ENCODE measurements at regions not wholly inside any gene's neighbourhood (a gene's known extent, or its start where the extent isn't known, plus 50 kb on each side); places are given as distances from the start of the nearest gene placed in this dataset.

GRCh38 chr1:94693435-94693834, 126.7 kb upstream of the SLC44A3 start:
- no peak overlapping the region for H3K27ac ChIP-seq (ENCODE audit: low read depth, low read length)
- no peaks in the 10 kb centered on the region for H3K9me3 ChIP-seq (ENCODE audit: low read length)
- Mint-ChIP-seq H3K36me3 (no peaks in the 10 kb centered on the region), H3K9me3 (peaks cover 0 to 2% (median 0%) of the 10 kb centered on the region in 5 donors), H3K4me3 (no peak overlapping the region), H3K27ac (no peak overlapping the region), H3K4me1 (peaks cover 0 to 4% (median 2%) of the 10 kb centered on the region in 3 donors), H3K27me3 (peaks cover 10 to 22% of the 10 kb centered on the region in 2 donors)
- no peak for DNase-seq
- H3K4me3 ChIP-seq (ENCODE audit: low read length) = no peak overlapping the region
- no peaks in the 10 kb centered on the region for H3K36me3 ChIP-seq (ENCODE audit: insufficient read depth, low read length)
- POLR2A ChIA-PET = no interaction called here
- CTCF ChIA-PET = no interaction called here
- H3K27me3 ChIP-seq (ENCODE audit: insufficient read depth, low read length, poor library complexity, severe bottlenecking) = no peaks in the 10 kb centered on the region
- H3K4me1 ChIP-seq (ENCODE audit: insufficient read depth, low read length) = no peaks in the 10 kb centered on the region

GRCh38 chr1:94693029-94693428, 127.1 kb upstream of the SLC44A3 start:
- ChIA-PET CTCF (no interaction called here), POLR2A (no interaction called here)
- no peaks in the 10 kb centered on the region for H3K36me3 Mint-ChIP-seq
- Histone ChIP-seq H3K27ac (ENCODE audit: low read depth, low read length) (no peak overlapping the region), H3K4me1 (ENCODE audit: insufficient read depth, low read length) (no peaks in the 10 kb centered on the region), H3K9me3 (ENCODE audit: low read length) (no peaks in the 10 kb centered on the region), H3K27me3 (ENCODE audit: insufficient read depth, low read length, poor library complexity, severe bottlenecking) (no peaks in the 10 kb centered on the region), H3K4me3 (ENCODE audit: low read length) (no peak overlapping the region), H3K36me3 (ENCODE audit: insufficient read depth, low read length) (no peaks in the 10 kb centered on the region)
- H3K27me3 Mint-ChIP-seq = peaks cover 10 to 22% of the 10 kb centered on the region in 2 donors
- no peak overlapping the region for H3K4me3 Mint-ChIP-seq
- H3K4me1 Mint-ChIP-seq = peaks cover 0 to 4% (median 2%) of the 10 kb centered on the region in 3 donors
- DNase-seq = no peak
- peaks cover 0 to 2% (median 0%) of the 10 kb centered on the region in 5 donors for H3K9me3 Mint-ChIP-seq
- H3K27ac Mint-ChIP-seq = no peak overlapping the region

GRCh38 chr1:94688646-94689045, 131.5 kb upstream of the SLC44A3 start:
- H3K27me3 ChIP-seq (ENCODE audit: insufficient read depth, low read length, poor library complexity, severe bottlenecking) = no peaks in the 10 kb centered on the region
- no peak overlapping the region for H3K4me3 ChIP-seq (ENCODE audit: low read length)
- Mint-ChIP-seq H3K4me1 (no peaks in the 10 kb centered on the region), H3K27me3 (peaks cover 3 to 15% of the 10 kb centered on the region in 2 donors), H3K36me3 (no peaks in the 10 kb centered on the region), H3K27ac (no peak overlapping the region), H3K4me3 (no peak overlapping the region), H3K9me3 (peaks cover 0 to 2% (median 0%) of the 10 kb centered on the region in 5 donors)
- no peaks in the 10 kb centered on the region for H3K4me1 ChIP-seq (ENCODE audit: insufficient read depth, low read length)
- DNase-seq = no peak
- POLR2A ChIA-PET = no interaction called here
- CTCF ChIA-PET = no interaction called here
- no peak overlapping the region for H3K27ac ChIP-seq (ENCODE audit: low read depth, low read length)
- H3K36me3 ChIP-seq (ENCODE audit: insufficient read depth, low read length) = no peaks in the 10 kb centered on the region
- no peaks in the 10 kb centered on the region for H3K9me3 ChIP-seq (ENCODE audit: low read length)

- Mint-ChIP-seq H3K9me3 (peaks cover 0 to 2% (median 0%) of the 10 kb centered on the region in 5 donors), H3K4me3 (no peak overlapping the region), H3K36me3 (no peaks in the 10 kb centered on the region), H3K27me3 (peaks cover 3 to 9% of the 10 kb centered on the region in 2 donors), H3K27ac (no peak overlapping the region), H3K4me1 (no peaks in the 10 kb centered on the region)
- no peak overlapping the region for H3K4me3 ChIP-seq (ENCODE audit: low read length)
- no peaks in the 10 kb centered on the region for H3K36me3 ChIP-seq (ENCODE audit: insufficient read depth, low read length)
- no peaks in the 10 kb centered on the region for H3K9me3 ChIP-seq (ENCODE audit: low read length)
- H3K4me1 ChIP-seq (ENCODE audit: insufficient read depth, low read length) = no peaks in the 10 kb centered on the region
- DNase-seq = no peak
- H3K27me3 ChIP-seq (ENCODE audit: insufficient read depth, low read length, poor library complexity, severe bottlenecking) = no peaks in the 10 kb centered on the region
- ChIA-PET CTCF (no interaction called here), POLR2A (no interaction called here)
- H3K27ac ChIP-seq (ENCODE audit: low read depth, low read length) = no peak overlapping the region
Measured at GRCh38 chr1:94686882-94687281, 133.3 kb upstream of the SLC44A3 start.

- no peak overlapping the region for H3K4me3 Mint-ChIP-seq
- POLR2A ChIA-PET = no interaction called here
Measured at GRCh38 chr1:94684690-94685250, 135.4 kb upstream of the SLC44A3 start.

GRCh38 chr1:94683886-94684285, 136.3 kb upstream of the SLC44A3 start:
- POLR2A ChIA-PET = no interaction called here

More at GRCh38 chr1:94684690-94685250, 135.4 kb upstream of the SLC44A3 start:
- Histone ChIP-seq H3K4me3 (ENCODE audit: low read length) (no peak overlapping the region), H3K36me3 (ENCODE audit: insufficient read depth, low read length) (no peaks in the 10 kb centered on the region), H3K27ac (ENCODE audit: low read depth, low read length) (no peak overlapping the region), H3K4me1 (ENCODE audit: insufficient read depth, low read length) (no peaks in the 10 kb centered on the region), H3K27me3 (ENCODE audit: insufficient read depth, low read length, poor library complexity, severe bottlenecking) (no peaks in the 10 kb centered on the region), H3K9me3 (ENCODE audit: low read length) (no peaks in the 10 kb centered on the region)
- Mint-ChIP-seq H3K36me3 (no peaks in the 10 kb centered on the region), H3K4me1 (no peaks in the 10 kb centered on the region), H3K27me3 (peaks cover 3 to 5% of the 10 kb centered on the region in 2 donors), H3K27ac (peak overlapping the region in 1 of 8 donors; percentile 63), H3K9me3 (peaks cover 0 to 2% (median 0%) of the 10 kb centered on the region in 5 donors)
- CTCF ChIA-PET = no interaction called here
- no peak for DNase-seq

GRCh38 chr1:94680039-94680377, 138.4 kb upstream of the F3 start:
- Histone ChIP-seq H3K4me1 (ENCODE audit: insufficient read depth, low read length) (no peaks in the 10 kb centered on the region), H3K27me3 (ENCODE audit: insufficient read depth, low read length, poor library complexity, severe bottlenecking) (no peaks in the 10 kb centered on the region), H3K36me3 (ENCODE audit: insufficient read depth, low read length) (no peaks in the 10 kb centered on the region), H3K27ac (ENCODE audit: low read depth, low read length) (no peak overlapping the region), H3K4me3 (ENCODE audit: low read length) (no peak overlapping the region), H3K9me3 (ENCODE audit: low read length) (no peaks in the 10 kb centered on the region)
- ChIA-PET CTCF (no interaction called here), POLR2A (no interaction called here)
- Mint-ChIP-seq H3K4me3 (no peak overlapping the region), H3K27ac (no peak overlapping the region), H3K9me3 (no peaks in the 10 kb centered on the region), H3K4me1 (no peaks in the 10 kb centered on the region), H3K36me3 (peaks cover 0 to 1% (median 0%) of the 10 kb centered on the region in 3 donors), H3K27me3 (peaks cover 0 to 5% of the 10 kb centered on the region in 2 donors)
- no peak for DNase-seq

More at GRCh38 chr1:94683886-94684285, 136.3 kb upstream of the SLC44A3 start:
- no peaks in the 10 kb centered on the region for H3K4me1 Mint-ChIP-seq
- Histone ChIP-seq H3K27me3 (ENCODE audit: insufficient read depth, low read length, poor library complexity, severe bottlenecking) (no peaks in the 10 kb centered on the region), H3K27ac (ENCODE audit: low read depth, low read length) (no peak overlapping the region), H3K36me3 (ENCODE audit: insufficient read depth, low read length) (no peaks in the 10 kb centered on the region), H3K4me1 (ENCODE audit: insufficient read depth, low read length) (no peaks in the 10 kb centered on the region), H3K9me3 (ENCODE audit: low read length) (no peaks in the 10 kb centered on the region), H3K4me3 (ENCODE audit: low read length) (no peak overlapping the region)
- peaks cover 0 to 1% (median 0%) of the 10 kb centered on the region in 3 donors for H3K36me3 Mint-ChIP-seq
- CTCF ChIA-PET = no interaction called here
- no peak overlapping the region for H3K27ac Mint-ChIP-seq
- H3K9me3 Mint-ChIP-seq = peaks cover 0 to 2% (median 0%) of the 10 kb centered on the region in 5 donors
- no peak for DNase-seq
- no peak overlapping the region for H3K4me3 Mint-ChIP-seq
- H3K27me3 Mint-ChIP-seq = peaks cover 3 to 5% of the 10 kb centered on the region in 2 donors

- H3K27me3 Mint-ChIP-seq = peaks cover 0 to 4% of the 10 kb centered on the region in 2 donors
- ChIA-PET CTCF (no interaction called here), POLR2A (no interaction called here)
- Histone ChIP-seq H3K27ac (ENCODE audit: low read depth, low read length) (no peak overlapping the region), H3K36me3 (ENCODE audit: insufficient read depth, low read length) (no peaks in the 10 kb centered on the region), H3K9me3 (ENCODE audit: low read length) (no peaks in the 10 kb centered on the region), H3K4me3 (ENCODE audit: low read length) (no peak overlapping the region), H3K4me1 (ENCODE audit: insufficient read depth, low read length) (no peaks in the 10 kb centered on the region), H3K27me3 (ENCODE audit: insufficient read depth, low read length, poor library complexity, severe bottlenecking) (no peaks in the 10 kb centered on the region)
- H3K36me3 Mint-ChIP-seq = peaks cover 0 to 1% (median 0%) of the 10 kb centered on the region in 3 donors
- no peak for DNase-seq
- H3K4me1 Mint-ChIP-seq = no peaks in the 10 kb centered on the region
- no peak overlapping the region for H3K27ac Mint-ChIP-seq
- peaks cover 0 to 2% (median 0%) of the 10 kb centered on the region in 5 donors for H3K9me3 Mint-ChIP-seq
- H3K4me3 Mint-ChIP-seq = no peak overlapping the region
Measured at GRCh38 chr1:94679332-94680038, 137.9 kb upstream of the F3 start.
